ENCODE measurements at regions not wholly inside any gene's neighbourhood (a gene's known extent, or its start where the extent isn't known, plus 50 kb on each side); places are given as distances from the start of the nearest gene placed in this dataset.

DNA sequence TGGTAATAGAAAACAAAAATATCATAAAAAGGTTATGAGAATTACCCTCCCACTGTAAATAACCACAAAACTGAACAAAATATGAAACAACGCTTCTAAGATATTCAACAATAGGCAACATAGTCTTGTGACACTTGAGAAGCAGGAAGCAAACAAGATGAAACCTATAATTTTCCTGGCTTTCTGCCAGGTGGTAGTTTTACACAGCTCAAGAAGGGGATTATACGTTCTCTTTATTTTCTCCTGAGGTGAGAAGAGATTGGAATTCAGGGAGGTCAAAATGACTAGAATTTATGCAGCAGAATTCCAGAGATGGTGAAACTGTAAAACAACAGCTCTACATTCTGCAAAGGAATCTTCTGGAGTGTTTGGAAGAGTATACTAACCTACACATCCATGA, 186.0 kb downstream of the HHIP start (continued):
- TF ChIP-seq FOSL1 (IDR thresholded peaks at IDR 0.05; ENCODE audit: insufficient read depth, low read depth, low read length) (no peak), RXRA (IDR thresholded peaks at IDR 0.05; ENCODE audit: insufficient read depth, low read depth, low read length) (no peak), CHD1 (IDR thresholded peaks at IDR 0.05; ENCODE audit: low read depth, low read length) (no peak), PHF8 (conservative IDR thresholded peaks at IDR 0.05; ENCODE audit: low read depth, low read length) (no peak), USF2 (IDR thresholded peaks at IDR 0.05; ENCODE audit: low read length) (no peak)
